NOMO-1 treated with dmso at 0.1 percent for 144 hours (cell line): ENCODE measurements at regions not wholly inside any gene's neighbourhood (a gene's known extent, or its start where the extent isn't known, plus 50 kb on each side); places are given as distances from the start of the nearest gene placed in this dataset.

Experiments used
- DNase-seq: peaks from one replicate; lab custom pipeline; 2025; ENCODE audit not compliant: unreplicated experiment; lab: John Stamatoyannopoulos, UW

- DNase-seq: no peak
Observed at GRCh38 chr10:8227246-8227645, 172.8 kb downstream of the GATA3 start.

DNA sequence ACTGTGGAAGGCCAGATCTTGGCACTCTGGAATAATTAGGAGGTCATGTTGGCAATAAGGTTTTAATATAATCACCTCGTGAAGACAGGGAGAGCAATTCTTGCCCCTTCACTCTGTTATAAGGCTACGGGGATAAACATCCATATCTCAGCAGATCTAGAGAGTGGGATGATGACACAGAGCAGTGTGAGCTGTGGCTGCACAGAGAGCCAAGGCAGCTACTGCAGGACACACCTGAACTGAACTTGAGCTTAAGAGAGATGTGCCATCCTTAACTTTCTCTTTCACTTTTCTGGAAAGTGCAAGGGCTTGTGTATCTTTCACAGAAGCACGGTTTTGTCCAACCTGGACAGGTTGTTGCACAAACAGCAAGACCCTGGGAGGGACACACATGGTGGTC, 174.7 kb downstream of the GATA3 start:
- DNase-seq: no peak

- no peak for DNase-seq
Observed at GRCh38 chr10:8230902-8231301, 176.4 kb downstream of the GATA3 start.

GRCh38 chr10:8233049-8233448, 178.6 kb downstream of the GATA3 start:
- DNase-seq: no peak

DNA sequence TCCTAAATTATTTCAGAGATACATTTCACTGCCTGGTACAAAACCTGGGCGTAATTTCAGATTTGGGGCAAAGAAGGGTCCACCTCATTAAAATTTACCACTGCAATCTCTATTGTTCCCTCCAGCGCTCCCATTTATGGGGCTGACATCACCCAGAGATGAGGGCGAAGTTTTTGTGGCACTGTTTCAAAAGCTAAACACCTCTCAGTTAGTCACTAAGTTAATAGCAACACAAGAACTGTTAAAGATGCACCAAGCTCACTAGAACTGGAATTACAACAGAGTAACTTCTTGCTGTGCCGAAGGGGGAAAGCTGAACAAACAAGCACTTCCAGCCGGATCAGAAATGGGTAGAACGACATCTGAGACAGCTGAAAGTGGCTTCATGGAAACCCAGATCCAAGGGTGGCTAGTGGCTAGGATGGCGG, 179.4 kb downstream of the GATA3 start:
- DNase-seq: no peak

- no peak for DNase-seq
Observed at GRCh38 chr10:8235253-8236027, 181.0 kb downstream of the GATA3 start.

DNA sequence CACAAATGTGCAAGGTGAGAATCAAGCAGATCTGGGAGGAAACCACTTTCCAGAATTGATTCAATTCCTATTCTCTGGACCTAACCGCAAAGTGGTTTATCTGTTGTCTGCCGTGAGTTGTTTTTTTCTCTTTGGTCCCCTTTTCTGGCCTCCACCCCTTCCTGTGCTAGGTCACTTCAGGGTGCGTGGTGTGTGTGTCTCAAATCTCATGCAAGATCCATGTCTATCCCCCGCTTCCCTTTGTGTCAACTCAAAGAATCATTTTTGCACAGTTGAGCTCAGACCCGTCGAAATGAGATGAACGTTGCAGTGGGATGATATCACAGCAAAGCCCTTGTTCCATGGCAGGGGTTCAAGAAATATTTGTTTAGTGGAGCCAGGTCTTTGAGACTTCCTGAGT, 184.5 kb downstream of the GATA3 start:
- no peak for DNase-seq

- DNase-seq: no peak
Observed at GRCh38 chr10:8240861-8241260, 186.4 kb downstream of the GATA3 start.

DNA sequence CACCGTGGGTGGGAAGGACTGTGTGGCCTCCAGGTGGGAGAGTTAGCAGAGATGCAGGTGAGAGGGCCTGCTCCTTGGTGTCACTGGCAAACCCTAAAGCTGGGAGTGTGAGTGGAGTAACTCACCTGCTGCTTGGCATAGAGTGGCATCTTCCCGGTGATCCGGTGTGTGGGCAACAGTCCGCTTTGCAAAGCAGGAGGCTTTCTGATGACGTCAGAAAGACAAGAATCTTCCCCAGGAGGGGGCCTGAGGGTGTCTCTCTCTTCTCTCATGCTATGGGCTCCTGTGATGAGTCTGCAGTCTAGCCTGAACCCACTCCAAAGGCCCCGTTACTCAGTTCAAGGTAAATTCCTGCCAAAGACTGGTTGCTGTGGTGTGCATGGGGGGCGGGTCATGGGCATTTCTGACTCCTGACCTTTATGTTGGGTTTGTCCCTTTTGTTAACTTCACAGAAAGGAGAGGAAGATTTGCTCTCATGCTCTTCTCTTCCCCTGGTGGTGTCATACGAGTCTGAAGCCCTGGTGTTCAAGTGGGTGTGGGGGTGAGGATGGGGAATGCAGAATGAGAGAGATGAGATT, 187.9 kb downstream of the GATA3 start:
- no peak for DNase-seq

GRCh38 chr10:8245131-8245813, 190.8 kb downstream of the GATA3 start:
- no peak for DNase-seq

- DNase-seq: no peak
Observed at GRCh38 chr10:8245814-8246142, 191.3 kb downstream of the GATA3 start.

DNA sequence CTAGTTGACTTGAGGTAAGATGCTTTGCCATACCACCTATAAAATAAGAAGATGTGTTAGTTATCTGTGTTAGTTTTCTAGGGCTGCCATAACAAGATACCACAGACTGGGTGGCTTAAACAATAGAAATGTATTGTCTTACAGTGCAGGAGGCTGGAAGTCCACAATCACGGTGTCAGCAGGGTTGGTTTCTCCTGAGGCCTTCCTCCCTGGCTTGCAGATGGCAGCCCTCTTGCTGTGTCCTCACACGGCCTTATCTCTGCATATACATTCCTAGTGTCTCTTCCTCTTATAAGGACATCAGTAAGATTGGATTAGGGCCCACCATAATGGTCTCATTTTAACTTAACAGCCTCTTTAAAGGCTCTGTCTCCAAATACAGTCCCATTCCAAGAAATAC, 192.1 kb downstream of the GATA3 start:
- no peak for DNase-seq

DNA sequence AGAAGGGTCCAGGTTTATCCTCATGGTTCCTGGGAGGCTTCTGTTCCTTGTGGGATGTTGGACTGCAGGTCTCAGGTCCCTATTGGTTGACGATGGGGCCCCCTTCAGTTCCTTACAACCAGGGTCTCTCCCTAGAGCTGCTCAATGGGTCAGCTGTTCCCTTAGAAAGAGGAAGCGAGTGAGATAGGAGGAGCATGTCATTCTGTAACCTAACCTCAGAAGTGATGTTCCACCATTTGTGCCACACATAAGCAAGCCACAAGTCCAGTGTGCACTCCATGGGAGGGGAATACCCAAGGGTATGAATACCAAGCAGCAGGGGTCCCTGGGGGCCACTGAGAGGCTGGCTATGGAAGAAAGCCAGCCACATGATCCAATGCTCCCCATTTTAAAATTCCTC, 192.7 kb downstream of the GATA3 start:
- no peak for DNase-seq

DNA sequence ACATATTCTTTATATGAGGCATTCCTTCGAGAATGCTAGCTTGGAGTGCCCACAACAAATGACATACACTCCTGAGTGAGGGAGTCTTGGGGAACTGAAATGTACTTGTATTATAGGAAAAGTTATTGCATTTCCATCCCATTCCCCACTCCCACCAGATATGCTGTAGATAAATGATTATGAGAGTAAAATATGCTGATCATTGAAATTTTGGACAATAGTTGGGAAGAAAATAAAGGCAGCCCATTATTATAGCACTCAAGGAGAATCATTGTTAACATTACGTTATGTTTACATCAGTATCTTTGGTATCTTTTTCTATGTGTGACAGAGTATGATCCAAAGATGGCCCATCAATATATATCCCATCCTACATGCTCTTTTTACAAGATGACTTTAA, 194.4 kb downstream of the GATA3 start:
- no peak for DNase-seq

GRCh38 chr10:8254350-8254749, 199.9 kb downstream of the GATA3 start:
- DNase-seq: no peak

GRCh38 chr10:8255301-8255700, 200.8 kb downstream of the GATA3 start:
- DNase-seq: no peak

- DNase-seq: no peak
Observed at GRCh38 chr10:8260645-8261044, 206.2 kb downstream of the GATA3 start.

GRCh38 chr10:8262317-8262716, 207.8 kb downstream of the GATA3 start:
- DNase-seq: no peak

DNA sequence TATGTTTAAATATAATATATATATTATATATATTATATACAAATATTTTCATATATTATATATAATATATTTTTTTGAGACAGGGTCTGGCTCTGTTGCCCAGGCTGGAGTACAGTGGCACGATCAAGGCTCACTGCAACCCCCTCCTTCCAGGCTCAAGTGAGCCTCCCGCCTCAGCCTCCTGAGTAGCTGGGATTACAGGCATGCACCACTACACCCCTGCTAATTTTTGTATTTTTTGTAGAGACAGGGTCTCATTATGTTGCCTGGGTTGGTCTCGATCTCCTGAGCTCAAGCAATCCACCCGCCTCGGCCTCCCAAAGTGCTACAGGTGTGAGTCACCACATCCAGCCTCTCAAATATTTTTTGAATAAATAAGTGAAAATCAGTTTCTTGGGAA, 215.5 kb downstream of the GATA3 start:
- no peak for DNase-seq

DNA sequence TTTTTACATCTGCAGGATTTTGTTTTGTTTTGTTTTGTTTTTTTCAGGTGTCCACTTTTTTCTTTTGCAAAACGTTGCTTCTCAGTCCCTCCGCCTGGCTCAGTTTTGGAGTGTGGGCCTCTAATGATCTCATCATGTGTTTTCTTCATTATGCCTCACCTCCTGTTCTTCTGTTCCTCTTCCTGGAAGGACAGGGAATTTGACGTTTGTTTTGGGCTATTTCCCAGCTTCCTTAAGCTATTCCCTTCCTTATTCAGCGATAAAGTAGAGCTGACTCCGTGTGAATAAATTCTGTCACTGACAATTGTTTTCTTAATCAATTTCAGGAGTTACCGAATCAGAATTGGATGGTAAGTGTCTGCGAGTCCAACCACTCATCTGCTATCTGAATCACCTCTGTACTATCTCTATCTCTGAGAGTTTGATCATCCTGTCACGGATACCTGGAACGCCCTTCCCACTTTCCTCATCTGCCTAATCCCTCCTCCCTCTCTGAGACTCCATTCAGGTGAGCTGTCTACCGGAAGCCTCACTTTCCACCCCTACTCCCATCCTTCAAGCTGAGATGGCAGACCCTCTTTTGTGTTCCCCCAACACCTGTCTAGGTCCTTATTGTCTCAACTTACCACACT, 218.4 kb downstream of the GATA3 start:
- no peak for DNase-seq

DNA sequence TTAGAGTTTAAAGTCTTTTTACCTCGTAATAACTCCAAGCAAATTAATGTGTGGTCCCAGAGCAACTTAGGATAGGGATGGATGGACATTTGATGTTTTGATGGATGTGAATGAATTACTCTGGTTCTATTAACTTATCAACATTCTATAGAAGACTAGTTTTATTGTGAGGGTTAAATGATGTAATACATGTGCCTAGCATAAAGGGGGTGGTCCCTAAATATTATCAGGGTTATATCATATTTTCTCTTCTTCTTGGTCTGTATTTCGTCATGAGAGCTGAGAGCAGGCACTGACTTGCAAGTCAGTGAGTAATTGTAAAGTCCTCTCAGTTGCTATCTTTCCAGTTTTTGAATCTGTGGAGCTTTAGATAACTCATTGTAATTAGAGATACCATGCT, 219.3 kb downstream of the GATA3 start:
- no peak for DNase-seq

DNA sequence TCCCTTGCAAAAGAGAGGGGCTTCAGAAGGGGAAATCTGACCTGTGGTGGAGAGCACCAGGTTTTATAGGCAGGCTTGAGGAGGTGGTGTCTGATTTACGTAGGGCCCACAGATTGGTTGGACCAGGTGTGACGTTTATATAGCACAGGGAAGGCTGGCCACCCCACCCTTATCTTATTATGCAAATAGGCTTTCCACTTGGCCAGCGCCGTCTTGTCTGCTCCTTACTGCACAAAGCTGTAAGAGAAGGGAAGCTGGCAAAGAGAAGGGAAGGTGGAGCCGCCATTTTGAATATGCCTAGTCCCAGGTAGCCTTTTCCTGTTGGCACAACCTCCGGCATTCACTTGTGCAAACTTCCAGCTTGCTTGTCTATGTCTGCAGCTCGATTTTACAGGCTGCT, 221.4 kb downstream of the GATA3 start:
- DNase-seq: no peak
